SK-N-SH (cell line): ENCODE measurements at regions not wholly inside any gene's neighbourhood (a gene's known extent, or its start where the extent isn't known, plus 50 kb on each side); places are given as distances from the start of the nearest gene placed in this dataset.

Source experiments
- CTCF ChIA-PET: fragments of 300-600, 350-600 bp; formaldehyde crosslinking; extraction: SDS; loops from one replicate; lab custom pipeline; 2021; lab: Yijun Ruan, JAX
- POLR2A ChIA-PET: fragments of 350-600 bp; sonication (Branson Sonifier 250); formaldehyde crosslinking; extraction: SDS; loops from one replicate; lab custom pipeline; 2020; ENCODE audit warnings: antibody characterized with exemption, inconsistent platforms; lab: Yijun Ruan, JAX
- DNase-seq: peaks from one replicate; pipeline ENCODE4 v3.0.0; 2012
- H2AFZ ChIP-seq: fragments of 200-600 bp; sonication (generic); 2 replicates; pipeline ENCODE4 v1.8.1; 2016; ENCODE audit warnings: antibody characterized with exemption, mild to moderate bottlenecking, low read depth
- H3F3A ChIP-seq: fragments of 200-600 bp; sonication (generic); replicated peaks from 2 replicates; pipeline ENCODE3; 2016; ENCODE audit warnings: antibody characterized with exemption, mild to moderate bottlenecking; ENCODE audit not compliant: insufficient read depth
- H3K27ac ChIP-seq, 2 experiments: fragments of 200-500 bp in 1 of 2; fragments of 200-600 bp in 1 of 2; sonication (Bioruptor generic) in 1 of 2; sonication (generic), shearing (Covaris generic) in 1 of 2; 2 replicates each; pipeline versions ENCODE4 v1.5.1 to v1.6.1; 2014 to 2016; ENCODE audit warnings: low read depth in 2 of 2, inconsistent platforms in 1 of 2, low read length in 1 of 2, mild to moderate bottlenecking in 1 of 2, mixed read lengths in 1 of 2
- H3K27me3 ChIP-seq: fragments of 200-600 bp; sonication (generic), shearing (Covaris generic); 2 replicates; pipeline ENCODE4 v1.6.1; 2016; ENCODE audit warnings: mixed run types; ENCODE audit not compliant: insufficient read depth
- H3K36me3 ChIP-seq, 2 experiments: fragments of 200-500 bp in 1 of 2; fragments of 200-600 bp in 1 of 2; sonication (Bioruptor generic) in 1 of 2; sonication (generic) in 1 of 2; replicated peaks in 1 of 2; 2 replicates each; pipeline versions ENCODE3 to v1.5.1; 2014 to 2016; ENCODE audit warnings: low read length in 1 of 2, mild to moderate bottlenecking in 1 of 2; ENCODE audit not compliant: insufficient read depth in 2 of 2, control insufficient read depth in 1 of 2
- H3K4me1 ChIP-seq, 2 experiments: fragments of 200-500 bp in 1 of 2; fragments of 200-600 bp in 1 of 2; sonication (Bioruptor generic) in 1 of 2; sonication (generic), shearing (Covaris generic) in 1 of 2; 2 replicates each; pipeline versions ENCODE4 v1.5.1 to v1.6.1; 2014 to 2016; ENCODE audit warnings: low read depth in 1 of 2, low read length in 1 of 2, mixed run types in 1 of 2; ENCODE audit not compliant: insufficient read depth in 2 of 2, control insufficient read depth in 1 of 2
- H3K4me2 ChIP-seq: fragments of 200-600 bp; sonication (generic), shearing (Covaris generic); 2 replicates; pipeline ENCODE4 v1.6.1; 2017; ENCODE audit warnings: mixed run types
- H3K4me3 ChIP-seq, 2 experiments: fragments of 200-500 bp in 1 of 2; fragments of 200-600 bp in 1 of 2; sonication (Bioruptor generic) in 1 of 2; sonication (generic), shearing (Covaris generic) in 1 of 2; 2 replicates each; pipeline versions ENCODE4 v1.5.1 to v1.8.1; 2014 to 2016; ENCODE audit warnings: low read depth in 2 of 2, inconsistent platforms in 1 of 2, low read length in 1 of 2, mild to moderate bottlenecking in 1 of 2, mixed read lengths in 1 of 2, moderate library complexity in 1 of 2
- H3K79me2 ChIP-seq: fragments of 200-600 bp; sonication (generic); 2 replicates; pipeline ENCODE4 v1.8.1; 2017; ENCODE audit warnings: mild to moderate bottlenecking; ENCODE audit not compliant: insufficient read depth
- H3K9ac ChIP-seq: fragments of 200-600 bp; sonication (generic); 2 replicates; pipeline ENCODE4 v1.6.1; 2017; ENCODE audit warnings: mixed run types
- H3K9me2 ChIP-seq: fragments of 200-600 bp; sonication (generic); 2 replicates; pipeline ENCODE4 v1.6.1; 2017; ENCODE audit warnings: mixed run types
- H3K9me3 ChIP-seq: fragments of 200-600 bp; sonication (generic); 2 replicates; pipeline ENCODE4 v1.6.1; 2017; ENCODE audit warnings: mixed run types, mild to moderate bottlenecking, moderate library complexity
- H4K20me1 ChIP-seq: fragments of 200-600 bp; sonication (generic); 2 replicates; pipeline ENCODE4 v1.6.1; 2017; ENCODE audit warnings: mild to moderate bottlenecking, mixed run types; ENCODE audit not compliant: insufficient read depth
- CTCF ChIP-seq: fragments of 200-600 bp; sonication (generic); IDR thresholded peaks from 2 replicates; pipeline ENCODE4 v1.6.1; 2017; ENCODE audit warnings: antibody characterized with exemption, mild to moderate bottlenecking, moderate library complexity
- ELF1 ChIP-seq: IDR thresholded peaks from 2 replicates; pipeline ENCODE4 v1.4.0; 2012
- EZH2phosphoT487 ChIP-seq: fragments of 200-600 bp; sonication (generic); IDR thresholded peaks from 2 replicates; pipeline ENCODE4 v1.6.1; 2017; ENCODE audit warnings: low read depth, mixed run types, mild to moderate bottlenecking, antibody characterized with exemption, moderate library complexity, borderline replicate concordance
- FOSL2 ChIP-seq: IDR thresholded peaks from 2 replicates; pipeline ENCODE4 v1.4.0; 2012; ENCODE audit warnings: low read depth, mild to moderate bottlenecking, moderate library complexity, borderline replicate concordance
- FOXJ3 ChIP-seq: sonication (generic); formaldehyde crosslinking; IDR thresholded peaks from 2 replicates; pipeline ENCODE4 v1.5.1; 2020; ENCODE audit warnings: mild to moderate bottlenecking, missing genetic modification reagents
- FOXM1 ChIP-seq: IDR thresholded peaks from 2 replicates; pipeline ENCODE4 v1.4.0; 2012; ENCODE audit warnings: low read depth, mild to moderate bottlenecking
- GABPA ChIP-seq: IDR thresholded peaks from 2 replicates; pipeline ENCODE4 v1.4.0; 2012; ENCODE audit warnings: low read depth, mild to moderate bottlenecking
- JUND ChIP-seq: IDR thresholded peaks from 2 replicates; pipeline ENCODE4 v1.4.0; 2012
- MXI1 ChIP-seq: IDR thresholded peaks from 2 replicates; pipeline ENCODE4 v1.6.1; 2012; ENCODE audit warnings: mild to moderate bottlenecking, low read depth, low read length, improper control_type of control experiment
- NFIC ChIP-seq: IDR thresholded peaks from 2 replicates; pipeline ENCODE4 v1.4.0; 2012; ENCODE audit warnings: borderline replicate concordance
- POLR2AphosphoS5 ChIP-seq: IDR thresholded peaks from 2 replicates; pipeline ENCODE4 v1.6.1; 2012; ENCODE audit warnings: low read depth, low read length
- RAD21 ChIP-seq: IDR thresholded peaks from 2 replicates; pipeline ENCODE4 v1.6.1; 2012; ENCODE audit warnings: mild to moderate bottlenecking, low read length
- TCF12 ChIP-seq: IDR thresholded peaks from 2 replicates; pipeline ENCODE4 v1.4.0; 2012
- YY1 ChIP-seq: IDR thresholded peaks from 2 replicates; pipeline ENCODE4 v1.4.0; 2012; ENCODE audit warnings: low read depth, mild to moderate bottlenecking
- WGBS: methylation state at CpG from one replicate; pipeline ENCODE4 v1.1.6; 2017; ENCODE audit warnings: low lambda C conversion rate; 5-methylcytosine and 5-hydroxymethylcytosine counted together

GRCh38 chr15:99504823-99505551, 60.8 kb upstream of the MEF2A start:
- 63% methylated on average over 8 of the region's 8 CpGs for WGBS
- no peaks in the 10 kb centered on the region for H3K9me2 ChIP-seq
- no peak overlapping the region for H3K27ac ChIP-seq
- H3K9ac ChIP-seq, result no peak overlapping the region
- no peaks in the 10 kb centered on the region for H3K9me3 ChIP-seq
- TF ChIP-seq FOXM1 (no peak), CTCF (peak; percentile 22; the same call in 1 of the 2 replicates), FOXJ3 (no peak), FOSL2 (peak; percentile 44; the same call in 1 of the 2 replicates), TCF12 (no peak), JUND (peak; percentile 22; the same call in 1 of the 2 replicates)
- H3F3A ChIP-seq, result no peaks in the 10 kb centered on the region
- H3K4me1 ChIP-seq, result peaks cover 0 to 14% of the 10 kb centered on the region in 2 experiments; a peak in 2 of 4 replicates
- 0 out of 2 replicates have a peak overlapping the region, but pooled peaks have one; percentile 30 for H2AFZ ChIP-seq
- H3K4me2 ChIP-seq, result no peak overlapping the region
- no peaks in the 10 kb centered on the region for H3K36me3 ChIP-seq
- no peaks in the 10 kb centered on the region for H3K79me2 ChIP-seq
- CTCF ChIA-PET, result interaction anchor here (0.6 kb wide), 1 partner anchor 19 kb away, joined by 3 read pairs; no protein-coding TSS in a partner anchor
- no peaks in the 10 kb centered on the region for H3K27me3 ChIP-seq
- DNase-seq, result no peak
- POLR2A ChIA-PET, result no interaction called here
- H4K20me1 ChIP-seq, result no peaks in the 10 kb centered on the region
- H3K4me3 ChIP-seq, result no peak overlapping the region

GRCh38 chr15:99506399-99506798, 59.4 kb upstream of the MEF2A start:
- 89% methylated on average over 3 of the region's 3 CpGs for WGBS
- H4K20me1 ChIP-seq, result no peaks in the 10 kb centered on the region
- no peak for TF ChIP-seq ELF1
- no peak for TF ChIP-seq YY1
- TF ChIP-seq FOXM1, result no peak
- TF ChIP-seq GABPA, result no peak
- no peak for TF ChIP-seq RAD21
- no peak for TF ChIP-seq NFIC
- TF ChIP-seq MXI1, result no peak
- TF ChIP-seq POLR2AphosphoS5, result no peak
- TF ChIP-seq FOXJ3, result no peak
- no peak for TF ChIP-seq EZH2phosphoT487
- TF ChIP-seq, all 33 proteins: peak for 0
- H3K4me3 ChIP-seq, result no peak overlapping the region
- CTCF ChIA-PET, result interaction anchor here (1.3 kb wide), 1 partner anchor 198 kb away, joined by 4 read pairs; no protein-coding TSS in a partner anchor
- H3K9ac ChIP-seq, result no peak overlapping the region
- no peak overlapping the region for H2AFZ ChIP-seq
- no peaks in the 10 kb centered on the region for H3K9me3 ChIP-seq
- no peaks in the 10 kb centered on the region for H3K27me3 ChIP-seq
- no peaks in the 10 kb centered on the region for H3K36me3 ChIP-seq
- no peak overlapping the region for H3K27ac ChIP-seq
- H3F3A ChIP-seq, result no peaks in the 10 kb centered on the region
- H3K4me1 ChIP-seq, result peaks cover 0 to 14% of the 10 kb centered on the region in 2 experiments; a peak in 2 of 4 replicates
- POLR2A ChIA-PET, result no interaction called here
- no peak overlapping the region for H3K4me2 ChIP-seq
- H3K79me2 ChIP-seq, result no peaks in the 10 kb centered on the region
- no peak for DNase-seq
- H3K9me2 ChIP-seq, result no peaks in the 10 kb centered on the region
